GM06990 (cell line): ENCODE measurements at regions not wholly inside any gene's neighbourhood (a gene's known extent, or its start where the extent isn't known, plus 50 kb on each side); places are given as distances from the start of the nearest gene placed in this dataset.

ENCODE experiments used
- DNase-seq: peaks from one replicate; pipeline ENCODE4 v3.0.0-alpha.2; 2011; ENCODE audit not compliant: insufficient read length; ENCODE audit errors: extremely low read depth
- H3K27me3 ChIP-seq: replicated peaks from 2 replicates; pipeline ENCODE4 v1.6.0; 2011; ENCODE audit warnings: low read length; ENCODE audit not compliant: control insufficient read depth, insufficient read depth
- H3K36me3 ChIP-seq: 2 replicates; pipeline ENCODE4 v1.5.1; 2011; ENCODE audit warnings: low read length; ENCODE audit not compliant: control insufficient read depth, insufficient read depth
- H3K4me3 ChIP-seq: replicated peaks from 2 replicates; pipeline ENCODE4 v1.5.1; 2011; ENCODE audit warnings: low read depth, mild to moderate bottlenecking, control low read depth, low read length
- CTCF ChIP-seq: IDR thresholded peaks from 2 replicates; pipeline ENCODE4 v1.5.1; 2011; ENCODE audit warnings: low read length, control low read depth, mild to moderate bottlenecking, inconsistent platforms; ENCODE audit not compliant: insufficient read depth, poor library complexity, severe bottlenecking

- H3K27me3 ChIP-seq = no peaks in the 10 kb centered on the region
- no peak overlapping the region for H3K4me3 ChIP-seq
- DNase-seq = no peak
- H3K36me3 ChIP-seq = no peaks in the 10 kb centered on the region
- no peak for TF ChIP-seq CTCF
Observed at GRCh38 chr2:455913-456312, 168.0 kb upstream of the ALKAL2 start.

- H3K36me3 ChIP-seq = no peaks in the 10 kb centered on the region
- H3K4me3 ChIP-seq = no peak overlapping the region
- no peak for TF ChIP-seq CTCF
- no peaks in the 10 kb centered on the region for H3K27me3 ChIP-seq
- DNase-seq = no peak
Observed at GRCh38 chr2:455015-455705, 167.3 kb upstream of the ALKAL2 start.

GRCh38 chr2:453132-453531, 165.2 kb upstream of the ALKAL2 start:
- H3K27me3 ChIP-seq = no peaks in the 10 kb centered on the region; the same call in 1 of the 2 replicates
- DNase-seq = no peak
- no peaks in the 10 kb centered on the region for H3K36me3 ChIP-seq
- H3K4me3 ChIP-seq = no peak overlapping the region
- TF ChIP-seq CTCF = no peak

GRCh38 chr2:451495-451894, 163.6 kb upstream of the ALKAL2 start:
- no peak overlapping the region for H3K4me3 ChIP-seq
- no peaks in the 10 kb centered on the region for H3K36me3 ChIP-seq
- no peak for DNase-seq
- TF ChIP-seq CTCF = no peak
- H3K27me3 ChIP-seq = no peaks in the 10 kb centered on the region; the same call in 1 of the 2 replicates

GRCh38 chr2:449246-450067, 161.6 kb upstream of the ALKAL2 start:
- Histone ChIP-seq H3K4me3 (no peak overlapping the region), H3K36me3 (no peaks in the 10 kb centered on the region), H3K27me3 (no peaks in the 10 kb centered on the region; the same call in 1 of the 2 replicates)
- TF ChIP-seq CTCF = no peak
- DNase-seq = no peak
